SH-SY5Y (cell line): ENCODE measurements at regions not wholly inside any gene's neighbourhood (a gene's known extent, or its start where the extent isn't known, plus 50 kb on each side); places are given as distances from the start of the nearest gene placed in this dataset.

Experiments
- GATA2 ChIP-seq: IDR thresholded peaks from 2 replicates; pipeline ENCODE4 v1.6.1; 2011; ENCODE audit warnings: mild to moderate bottlenecking, low read depth, low read length
- GATA3 ChIP-seq: IDR thresholded peaks from 2 replicates; pipeline ENCODE4 v1.6.1; 2011; ENCODE audit warnings: low read depth, mild to moderate bottlenecking, low read length, moderate library complexity

GRCh38 chr13:73339086-73339485, 280.3 kb downstream of the KLF5 start:
- no peak for TF ChIP-seq GATA2
- TF ChIP-seq GATA3, result no peak
